Fibroblast of lung (primary cell): ENCODE measurements at regions not wholly inside any gene's neighbourhood (a gene's known extent, or its start where the extent isn't known, plus 50 kb on each side); places are given as distances from the start of the nearest gene placed in this dataset.

Experiments used
- DNase-seq, 2 donors: peaks; one replicate each; pipeline versions ENCODE4 v3.0.0 to v3.0.0-alpha.2; 2010; ENCODE audit warnings: low read depth in 2 of 2
- H2AFZ ChIP-seq: 2 replicates; pipeline ENCODE4 v1.5.1; 2012; ENCODE audit warnings: low read length, control low read depth, inconsistent platforms
- H3K27ac ChIP-seq: 2 replicates; pipeline ENCODE4 v1.5.1; 2011; ENCODE audit warnings: low read length, control low read depth; ENCODE audit not compliant: insufficient read depth
- H3K27me3 ChIP-seq: 2 replicates; pipeline ENCODE4 v1.5.1; 2011; ENCODE audit warnings: mild to moderate bottlenecking, low read length; ENCODE audit not compliant: control insufficient read depth, insufficient read depth
- H3K36me3 ChIP-seq: 2 replicates; pipeline ENCODE4 v1.5.1; 2011; ENCODE audit warnings: low read length; ENCODE audit not compliant: control insufficient read depth, insufficient read depth
- H3K4me1 ChIP-seq: 2 replicates; pipeline ENCODE4 v1.5.1; 2011; ENCODE audit warnings: low read length; ENCODE audit not compliant: control insufficient read depth, insufficient read depth; ENCODE audit errors: extremely low read depth
- H3K4me2 ChIP-seq: 2 replicates; pipeline ENCODE4 v1.5.1; 2011; ENCODE audit warnings: low read length, control low read depth; ENCODE audit not compliant: insufficient read depth; ENCODE audit errors: extremely low read depth
- H3K4me3 ChIP-seq, 4 experiments: fragments of 200-600 bp in 1 of 4; sonication (generic) in 1 of 4; replicated peaks in 1 of 4; 2 replicates each; pipeline ENCODE4 v1.5.1; 2011 to 2016; ENCODE audit warnings: low read length in 4 of 4, low read depth in 3 of 4, mild to moderate bottlenecking in 3 of 4, control low read depth in 2 of 4, inconsistent platforms in 1 of 4, mixed read lengths in 1 of 4; ENCODE audit not compliant: insufficient read depth in 1 of 4; ENCODE audit errors: control extremely low read depth in 1 of 4
- H3K79me2 ChIP-seq: 2 replicates; pipeline ENCODE4 v1.5.1; 2012; ENCODE audit warnings: mild to moderate bottlenecking, low read length, inconsistent platforms; ENCODE audit not compliant: control insufficient read depth, insufficient read depth
- H3K9ac ChIP-seq: 2 replicates; pipeline ENCODE4 v1.5.1; 2011; ENCODE audit warnings: mild to moderate bottlenecking, low read length, control low read depth; ENCODE audit not compliant: insufficient read depth
- H3K9me3 ChIP-seq: 2 replicates; pipeline ENCODE4 v1.5.1; 2012; ENCODE audit warnings: low read depth, low read length; ENCODE audit not compliant: control insufficient read depth, insufficient read depth
- H4K20me1 ChIP-seq: 2 replicates; pipeline ENCODE4 v1.5.1; 2011; ENCODE audit warnings: low read length; ENCODE audit not compliant: control insufficient read depth, insufficient read depth; ENCODE audit errors: extremely low read depth
- CTCF ChIP-seq, 2 donors: IDR thresholded peaks in 1 of 2; conservative IDR thresholded peaks in 1 of 2; 1 replicate in 1 of 2; 2 replicates in 1 of 2; pipeline ENCODE4 v1.5.1; 2011 to 2012; ENCODE audit warnings: low read length in 2 of 2, control low read depth in 1 of 2, inconsistent platforms in 1 of 2, low read depth in 1 of 2, mild to moderate bottlenecking in 1 of 2
- EZH2 ChIP-seq: IDR thresholded peaks from 2 replicates; pipeline ENCODE4 v1.5.1; 2012; ENCODE audit warnings: low read length, control low read depth, mild to moderate bottlenecking; ENCODE audit errors: missing control alignments

- Histone ChIP-seq H3K79me2 (no peaks in the 10 kb centered on the region), H2AFZ (no peak overlapping the region), H3K36me3 (no peaks in the 10 kb centered on the region), H3K27me3 (peaks cover 7% of the 10 kb centered on the region), H3K9ac (no peak overlapping the region), H3K4me2 (no peak overlapping the region), H3K4me3 (no peak overlapping the region), H3K27ac (no peak overlapping the region), H3K4me1 (no peaks in the 10 kb centered on the region), H3K9me3 (no peaks in the 10 kb centered on the region), H4K20me1 (no peaks in the 10 kb centered on the region)
- TF ChIP-seq CTCF (conservative IDR thresholded peaks at IDR 0.05 in 1 of 2, IDR thresholded peaks at IDR 0.05 in 1 of 2; ENCODE audit: low read depth in 1 of 2, low read length in 2 of 2): no peak
- no peak for TF ChIP-seq EZH2
- DNase-seq: no peak
These were observed 85.9 kb upstream of the UNC5B start for GRCh38 chr10:71126432-71126831.

GRCh38 chr10:71127104-71127503, 85.3 kb upstream of the UNC5B start:
- TF ChIP-seq EZH2: no peak
- TF ChIP-seq CTCF (conservative IDR thresholded peaks at IDR 0.05 in 1 of 2, IDR thresholded peaks at IDR 0.05 in 1 of 2; ENCODE audit: low read depth in 1 of 2, low read length in 2 of 2): no peak
- Histone ChIP-seq H3K4me1 (no peaks in the 10 kb centered on the region), H3K4me2 (no peak overlapping the region)

GRCh38 chr10:71127773-71128172, 84.6 kb upstream of the UNC5B start:
- Histone ChIP-seq H3K4me1 (no peaks in the 10 kb centered on the region), H3K36me3 (no peaks in the 10 kb centered on the region), H3K27me3 (peaks cover 7% of the 10 kb centered on the region), H3K9me3 (no peaks in the 10 kb centered on the region), H3K79me2 (no peaks in the 10 kb centered on the region), H2AFZ (no peak overlapping the region), H3K4me2 (no peak overlapping the region), H3K4me3 (no peak overlapping the region), H3K27ac (no peak overlapping the region), H3K9ac (no peak overlapping the region), H4K20me1 (no peaks in the 10 kb centered on the region)
- TF ChIP-seq CTCF (conservative IDR thresholded peaks at IDR 0.05 in 1 of 2, IDR thresholded peaks at IDR 0.05 in 1 of 2; ENCODE audit: low read depth in 1 of 2, low read length in 2 of 2) (no peak), EZH2 (no peak)
- no peak for DNase-seq

More at GRCh38 chr10:71127104-71127503, 85.3 kb upstream of the UNC5B start:
- Histone ChIP-seq H3K9ac (no peak overlapping the region), H3K79me2 (no peaks in the 10 kb centered on the region), H4K20me1 (no peaks in the 10 kb centered on the region), H3K9me3 (no peaks in the 10 kb centered on the region), H2AFZ (no peak overlapping the region), H3K27me3 (peaks cover 7% of the 10 kb centered on the region), H3K27ac (no peak overlapping the region), H3K36me3 (no peaks in the 10 kb centered on the region), H3K4me3 (no peak overlapping the region)
- DNase-seq: no peak
